DOHH2 (cell line): ENCODE measurements at regions not wholly inside any gene's neighbourhood (a gene's known extent, or its start where the extent isn't known, plus 50 kb on each side); places are given as distances from the start of the nearest gene placed in this dataset.
A peak's percentile ranks its signal among the peaks of the same experiment; 100 is the strongest.

Experiments
- CTCF ChIP-seq: fragments of 200-600 bp; sonication (generic); IDR thresholded peaks from one replicate; pipeline ENCODE4 v1.5.1; 2014; ENCODE audit warnings: antibody characterized with exemption, mild to moderate bottlenecking, low read depth, low read length; ENCODE audit not compliant: poor library complexity, severe bottlenecking
- EZH2phosphoT487 ChIP-seq: fragments of 200-600 bp; sonication (generic); IDR thresholded peaks from 2 replicates; pipeline ENCODE4 v1.6.1; 2017; ENCODE audit warnings: borderline replicate concordance, mild to moderate bottlenecking, antibody characterized with exemption, low read length, moderate library complexity, mixed read lengths

GRCh38 chr22:45082795-45083194 lies 73.0 kb upstream of the PHF21B start:
- TF ChIP-seq CTCF (peak; percentile 30), EZH2phosphoT487 (no peak)
